CD4-positive, alpha-beta T cell (primary cell): ENCODE measurements at regions not wholly inside any gene's neighbourhood (a gene's known extent, or its start where the extent isn't known, plus 50 kb on each side); places are given as distances from the start of the nearest gene placed in this dataset.

Experiments used
- ATAC-seq: fragments of 200-7000 bp; cut with Tn5 transposase; one replicate; pipeline ENCODE4 v1.10.0; 2022; ENCODE audit warnings: mild to moderate bottlenecking; ENCODE audit not compliant: poor library complexity
- CTCF ChIA-PET: fragments of 350-600 bp; sonication (Branson Sonifier 250); formaldehyde crosslinking; loops from one replicate; lab custom pipeline; 2021; ENCODE audit warnings: antibody characterized with exemption, inconsistent platforms; lab: Charles Lee
- POLR2A ChIA-PET: fragments of 350-600 bp; sonication (Branson Sonifier 250); formaldehyde crosslinking; loops from one replicate; lab custom pipeline; 2021; ENCODE audit warnings: antibody characterized with exemption, inconsistent platforms; lab: Charles Lee
- DNase-seq, 14 experiments: peaks; one replicate each; pipeline ENCODE4 v3.0.0-alpha.2; 2013 to 2020; ENCODE audit warnings: mixed read lengths in 2 of 14
- H3K27ac ChIP-seq, 2 donors: one replicate each; pipeline versions ENCODE4 v1.5.1 to v1.7.0; 2013; ENCODE audit warnings: low read length in 2 of 2, low read depth in 1 of 2, mild to moderate bottlenecking in 1 of 2
- H3K27me3 ChIP-seq, 2 experiments: 1 replicate in 1 of 2; 2 replicates in 1 of 2; pipeline versions ENCODE4 v1.6.1 to v1.7.0; 2013; ENCODE audit warnings: low read length in 2 of 2, control low read depth in 1 of 2, mild to moderate bottlenecking in 1 of 2, moderate library complexity in 1 of 2; ENCODE audit not compliant: insufficient read depth in 2 of 2, control insufficient read depth in 1 of 2
- H3K36me3 ChIP-seq: one replicate; pipeline ENCODE4 v1.6.1; 2013; ENCODE audit warnings: low read length, control low read depth; ENCODE audit not compliant: insufficient read depth
- H3K4me1 ChIP-seq: one replicate; pipeline ENCODE4 v1.6.1; 2013; ENCODE audit warnings: low read length, control low read depth; ENCODE audit not compliant: insufficient read depth
- H3K4me3 ChIP-seq: one replicate; pipeline ENCODE4 v1.5.1; 2013; ENCODE audit warnings: mild to moderate bottlenecking, low read length, moderate library complexity
- H3K9me3 ChIP-seq, 2 experiments: 1 replicate in 1 of 2; 2 replicates in 1 of 2; pipeline versions ENCODE4 v1.6.1 to v1.7.0; 2013; ENCODE audit warnings: low read length in 2 of 2, mild to moderate bottlenecking in 2 of 2, control low read depth in 1 of 2, moderate library complexity in 1 of 2; ENCODE audit not compliant: control insufficient read depth in 1 of 2, insufficient read depth in 1 of 2
- H3K27ac Mint-ChIP-seq: one replicate; pipeline ENCODE4 v1.8.0; 2020; ENCODE audit warnings: mixed read lengths
- H3K27me3 Mint-ChIP-seq: one replicate; pipeline ENCODE4 v1.8.0; 2021; ENCODE audit warnings: mixed read lengths
- H3K36me3 Mint-ChIP-seq: one replicate; pipeline ENCODE4 v1.8.0; 2021; ENCODE audit warnings: low read depth, mixed read lengths
- H3K4me1 Mint-ChIP-seq: one replicate; pipeline ENCODE4 v1.8.0; 2021; ENCODE audit warnings: low read depth, mixed read lengths
- H3K4me3 Mint-ChIP-seq: one replicate; pipeline ENCODE4 v1.8.0; 2020; ENCODE audit warnings: mild to moderate bottlenecking, mixed read lengths
- H3K9me3 Mint-ChIP-seq: one replicate; pipeline ENCODE4 v1.8.0; 2020; ENCODE audit warnings: mixed read lengths
- intact Hi-C, 2 experiments: fragments of 100-400 bp; cut with DNase I in 1 of 2; cut with micrococcal nuclease in 1 of 2; formaldehyde crosslinking; loops; one replicate each; pipeline versions ENCODE4 v1.15.1 to v1.9.0; 2023 to 2025; cut with DNase I, micrococcal nuclease
- TF ChIP-seq, protein P1 (sequence below): fragments of 200-600 bp; IDR thresholded peaks from one replicate; pipeline ENCODE4 v1.8.0; 2022; ENCODE audit warnings: antibody characterized with exemption, mild to moderate bottlenecking

DNA sequence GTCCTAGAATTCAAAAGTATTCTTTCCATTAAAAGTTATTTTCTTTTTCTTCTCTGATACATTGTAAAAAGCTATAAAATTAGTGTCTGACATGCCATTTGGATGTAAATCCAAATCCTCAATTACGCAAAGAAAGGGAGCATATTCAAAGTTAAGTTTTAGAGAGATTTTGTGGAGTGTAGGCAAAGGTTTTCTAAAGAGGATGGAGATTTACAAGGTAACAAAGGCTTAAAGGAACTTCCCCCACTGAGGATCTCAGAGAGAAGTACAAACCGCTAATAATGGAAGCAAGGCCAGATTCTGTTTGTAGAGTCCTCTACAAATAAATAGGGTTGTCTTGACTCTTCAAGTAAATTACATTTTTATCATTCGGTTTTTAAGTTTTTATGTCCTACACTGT lies 91.0 kb upstream of the MAPK10 start:
- Histone ChIP-seq H3K27ac (no peak overlapping the region), H3K9me3 (peaks cover 0 to 9% of the 10 kb centered on the region in 2 experiments), H3K4me1 (no peaks in the 10 kb centered on the region), H3K27me3 (peaks cover 4% of the 10 kb centered on the region in 2 experiments), H3K4me3 (no peak overlapping the region), H3K36me3 (no peaks in the 10 kb centered on the region)
- peaks cover 32% of the 10 kb centered on the region for H3K27me3 Mint-ChIP-seq
- intact Hi-C loops, result no loop called here
- ATAC-seq (no peak), DNase-seq (no peak)
- H3K4me3 Mint-ChIP-seq, result no peak overlapping the region
- H3K27ac Mint-ChIP-seq, result no peak overlapping the region
- TF ChIP-seq, protein P1, sequence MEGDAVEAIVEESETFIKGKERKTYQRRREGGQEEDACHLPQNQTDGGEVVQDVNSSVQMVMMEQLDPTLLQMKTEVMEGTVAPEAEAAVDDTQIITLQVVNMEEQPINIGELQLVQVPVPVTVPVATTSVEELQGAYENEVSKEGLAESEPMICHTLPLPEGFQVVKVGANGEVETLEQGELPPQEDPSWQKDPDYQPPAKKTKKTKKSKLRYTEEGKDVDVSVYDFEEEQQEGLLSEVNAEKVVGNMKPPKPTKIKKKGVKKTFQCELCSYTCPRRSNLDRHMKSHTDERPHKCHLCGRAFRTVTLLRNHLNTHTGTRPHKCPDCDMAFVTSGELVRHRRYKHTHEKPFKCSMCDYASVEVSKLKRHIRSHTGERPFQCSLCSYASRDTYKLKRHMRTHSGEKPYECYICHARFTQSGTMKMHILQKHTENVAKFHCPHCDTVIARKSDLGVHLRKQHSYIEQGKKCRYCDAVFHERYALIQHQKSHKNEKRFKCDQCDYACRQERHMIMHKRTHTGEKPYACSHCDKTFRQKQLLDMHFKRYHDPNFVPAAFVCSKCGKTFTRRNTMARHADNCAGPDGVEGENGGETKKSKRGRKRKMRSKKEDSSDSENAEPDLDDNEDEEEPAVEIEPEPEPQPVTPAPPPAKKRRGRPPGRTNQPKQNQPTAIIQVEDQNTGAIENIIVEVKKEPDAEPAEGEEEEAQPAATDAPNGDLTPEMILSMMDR, result no peak
- no peaks in the 10 kb centered on the region for H3K9me3 Mint-ChIP-seq
- H3K36me3 Mint-ChIP-seq, result no peaks in the 10 kb centered on the region
- CTCF ChIA-PET, result no interaction called here
- POLR2A ChIA-PET, result no interaction called here
- H3K4me1 Mint-ChIP-seq, result no peaks in the 10 kb centered on the region

DNA sequence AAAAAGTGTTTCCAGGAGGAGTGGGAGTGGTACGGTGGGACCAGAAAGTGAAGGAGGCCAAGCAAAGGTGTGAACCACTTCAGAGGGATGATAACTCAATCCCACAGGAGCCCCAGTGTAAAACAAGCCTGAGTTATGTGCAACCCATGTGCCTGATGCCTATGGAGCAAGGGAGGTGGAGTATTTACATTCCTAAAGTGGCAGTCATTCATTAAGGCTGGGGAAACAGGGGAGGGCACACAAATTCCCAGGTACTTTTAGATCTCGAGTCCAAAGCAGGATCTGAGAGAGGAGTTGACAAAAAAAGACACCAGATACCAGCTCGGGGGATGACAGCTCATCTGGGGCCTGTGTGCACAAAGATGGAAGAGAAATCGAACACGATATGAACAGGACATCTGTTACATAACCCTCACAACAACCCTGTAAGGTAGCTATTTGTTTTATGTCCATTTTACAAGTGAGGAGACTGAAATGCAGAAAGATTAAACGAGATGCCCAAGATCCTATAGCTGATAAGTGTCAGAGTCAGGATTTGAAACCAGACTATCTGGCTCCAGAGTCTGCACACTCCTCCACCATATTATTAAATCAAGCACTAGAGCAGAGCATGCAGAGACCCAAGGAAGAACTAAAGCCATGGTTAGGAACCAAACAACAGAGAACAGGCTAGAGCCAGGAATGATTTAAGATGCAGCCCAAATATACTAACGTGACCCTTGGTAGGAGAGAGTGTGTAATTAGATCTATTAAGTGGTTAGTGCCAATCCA lies 91.9 kb upstream of the MAPK10 start:
- CTCF ChIA-PET, result no interaction called here
- Histone ChIP-seq H3K9me3 (peaks cover 0 to 9% of the 10 kb centered on the region in 2 experiments), H3K27ac (no peak overlapping the region), H3K36me3 (no peaks in the 10 kb centered on the region), H3K4me3 (no peak overlapping the region), H3K4me1 (no peaks in the 10 kb centered on the region), H3K27me3 (peaks cover 4% of the 10 kb centered on the region in 2 experiments)
- Mint-ChIP-seq H3K9me3 (no peaks in the 10 kb centered on the region), H3K36me3 (no peaks in the 10 kb centered on the region), H3K27me3 (peaks cover 32% of the 10 kb centered on the region), H3K27ac (no peak overlapping the region), H3K4me3 (no peak overlapping the region), H3K4me1 (no peaks in the 10 kb centered on the region)
- DNase-seq, result no peak
- POLR2A ChIA-PET, result no interaction called here
- TF ChIP-seq, protein P1, result no peak
- no peak for ATAC-seq
- intact Hi-C loops, result no loop called here

DNA sequence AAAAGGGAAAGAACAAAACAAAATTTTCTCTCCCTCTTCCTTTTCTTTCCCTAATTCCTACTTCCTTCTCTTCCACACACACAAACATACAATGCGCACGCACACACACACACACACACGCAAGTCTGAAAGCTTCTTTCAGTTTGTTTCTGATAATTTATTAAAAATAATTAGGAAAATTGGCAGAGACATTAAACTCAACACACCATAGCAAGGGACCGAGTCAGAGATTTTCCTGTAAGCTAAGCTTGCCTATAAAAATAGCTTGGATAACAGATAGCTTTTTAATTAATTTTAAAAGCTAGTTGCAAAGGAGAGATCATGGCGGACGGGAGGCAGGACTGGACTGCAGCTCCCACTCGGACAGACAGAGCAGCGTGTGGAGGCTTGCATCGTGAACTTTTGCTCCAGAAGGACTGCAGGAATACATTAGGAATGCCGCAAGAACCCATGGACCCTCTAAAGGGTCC lies 92.6 kb upstream of the MAPK10 start:
- intact Hi-C loops, result no loop called here
- Histone ChIP-seq H3K9me3 (peaks cover 0 to 9% of the 10 kb centered on the region in 2 experiments), H3K27ac (no peak overlapping the region), H3K27me3 (peaks cover 4% of the 10 kb centered on the region in 2 experiments), H3K4me3 (no peak overlapping the region), H3K4me1 (no peaks in the 10 kb centered on the region), H3K36me3 (no peaks in the 10 kb centered on the region)
- CTCF ChIA-PET, result no interaction called here
- H3K36me3 Mint-ChIP-seq, result no peaks in the 10 kb centered on the region
- DNase-seq (no peak), ATAC-seq (no peak)
- no peaks in the 10 kb centered on the region for H3K9me3 Mint-ChIP-seq
- H3K27ac Mint-ChIP-seq, result no peak overlapping the region
- TF ChIP-seq, protein P1, result no peak
- H3K4me1 Mint-ChIP-seq, result no peaks in the 10 kb centered on the region
- H3K27me3 Mint-ChIP-seq, result peaks cover 32% of the 10 kb centered on the region
- POLR2A ChIA-PET, result no interaction called here
- H3K4me3 Mint-ChIP-seq, result no peak overlapping the region
